Adrenal gland (tissue), 5 donors: ENCODE measurements at regions not wholly inside any gene's neighbourhood (a gene's known extent, or its start where the extent isn't known, plus 50 kb on each side); places are given as distances from the start of the nearest gene placed in this dataset.

Experiments
- POLR2A ChIP-seq, 2 donors: fragments of 450-650 bp; IDR thresholded peaks; one replicate each; pipeline ENCODE4 v1.6.1; 2017; ENCODE audit warnings: antibody characterized with exemption in 2 of 2, mild to moderate bottlenecking in 2 of 2, moderate library complexity in 1 of 2
- TF ChIP-seq, protein P1 (sequence below), 6 experiments: fragments of 450-650 bp in 4 of 6; fragments of 200-600 bp in 2 of 6; sonication (generic) in 1 of 6; IDR thresholded peaks; 1 replicate in 5 of 6; 2 replicates in 1 of 6; pipeline versions ENCODE4 v1.5.1 to v1.8.0; 2016 to 2021; ENCODE audit warnings: antibody characterized with exemption in 6 of 6, mild to moderate bottlenecking in 2 of 6, moderate library complexity in 1 of 6
- donor health status: DM: no; HTN: no; CAD: no.

DNA sequence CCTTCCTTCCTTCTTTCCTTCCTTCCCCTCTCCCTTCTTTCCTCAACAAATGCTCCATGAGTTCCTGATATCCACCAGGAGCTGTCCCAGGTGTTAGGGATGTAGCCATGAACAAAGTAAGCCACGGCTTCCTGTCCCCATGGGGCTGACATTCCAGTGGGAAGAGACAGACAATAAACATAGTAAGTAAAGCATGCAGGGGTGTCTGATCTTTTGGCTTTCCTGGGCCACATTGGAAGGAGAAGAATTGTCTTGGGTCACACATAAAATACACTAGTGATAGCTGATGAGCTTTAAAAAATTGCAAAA is 81.5 kb upstream of the ZBTB40 start:
- TF ChIP-seq, protein P1, sequence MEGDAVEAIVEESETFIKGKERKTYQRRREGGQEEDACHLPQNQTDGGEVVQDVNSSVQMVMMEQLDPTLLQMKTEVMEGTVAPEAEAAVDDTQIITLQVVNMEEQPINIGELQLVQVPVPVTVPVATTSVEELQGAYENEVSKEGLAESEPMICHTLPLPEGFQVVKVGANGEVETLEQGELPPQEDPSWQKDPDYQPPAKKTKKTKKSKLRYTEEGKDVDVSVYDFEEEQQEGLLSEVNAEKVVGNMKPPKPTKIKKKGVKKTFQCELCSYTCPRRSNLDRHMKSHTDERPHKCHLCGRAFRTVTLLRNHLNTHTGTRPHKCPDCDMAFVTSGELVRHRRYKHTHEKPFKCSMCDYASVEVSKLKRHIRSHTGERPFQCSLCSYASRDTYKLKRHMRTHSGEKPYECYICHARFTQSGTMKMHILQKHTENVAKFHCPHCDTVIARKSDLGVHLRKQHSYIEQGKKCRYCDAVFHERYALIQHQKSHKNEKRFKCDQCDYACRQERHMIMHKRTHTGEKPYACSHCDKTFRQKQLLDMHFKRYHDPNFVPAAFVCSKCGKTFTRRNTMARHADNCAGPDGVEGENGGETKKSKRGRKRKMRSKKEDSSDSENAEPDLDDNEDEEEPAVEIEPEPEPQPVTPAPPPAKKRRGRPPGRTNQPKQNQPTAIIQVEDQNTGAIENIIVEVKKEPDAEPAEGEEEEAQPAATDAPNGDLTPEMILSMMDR (IDR thresholded peaks at IDR 0.05): no peak
- no peak for TF ChIP-seq POLR2A (IDR thresholded peaks at IDR 0.05)
